OCI-LY1 (cell line): ENCODE measurements at regions not wholly inside any gene's neighbourhood (a gene's known extent, or its start where the extent isn't known, plus 50 kb on each side); places are given as distances from the start of the nearest gene placed in this dataset.

Experiments
- EZH2 ChIP-seq: fragments of 200-600 bp; sonication (generic), shearing (Covaris generic); IDR thresholded peaks from 2 replicates; pipeline ENCODE4 v1.8.0; 2017; ENCODE audit warnings: borderline replicate concordance, mixed run types, mild to moderate bottlenecking, antibody characterized with exemption, low read length, moderate library complexity, mixed read lengths
- TF ChIP-seq, protein P1 (sequence below): fragments of 200-600 bp; sonication (generic), shearing (Covaris generic); IDR thresholded peaks from 2 replicates; pipeline ENCODE4 v1.5.1; 2017; ENCODE audit warnings: mild to moderate bottlenecking, antibody characterized with exemption, low read length, moderate library complexity, mixed read lengths

DNA sequence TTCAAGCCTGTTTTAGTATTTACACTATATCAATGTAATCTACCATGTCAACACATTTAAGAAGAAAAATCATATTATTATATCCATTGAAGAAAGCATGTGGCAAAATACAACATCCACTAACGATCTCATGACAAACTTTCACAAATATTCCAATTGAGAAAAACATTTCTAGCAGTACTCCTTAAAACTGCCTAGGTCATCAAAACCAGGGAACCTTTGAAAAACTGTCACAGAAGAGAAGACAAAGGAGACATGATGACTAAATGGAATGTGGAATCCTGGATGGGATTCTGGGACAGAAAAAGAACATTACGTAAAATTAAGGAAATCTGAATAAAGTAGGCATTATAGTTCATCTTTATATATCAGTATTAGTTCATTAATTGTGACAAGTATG, 1091.3 kb upstream of the CDH6 start:
- TF ChIP-seq, protein P1, sequence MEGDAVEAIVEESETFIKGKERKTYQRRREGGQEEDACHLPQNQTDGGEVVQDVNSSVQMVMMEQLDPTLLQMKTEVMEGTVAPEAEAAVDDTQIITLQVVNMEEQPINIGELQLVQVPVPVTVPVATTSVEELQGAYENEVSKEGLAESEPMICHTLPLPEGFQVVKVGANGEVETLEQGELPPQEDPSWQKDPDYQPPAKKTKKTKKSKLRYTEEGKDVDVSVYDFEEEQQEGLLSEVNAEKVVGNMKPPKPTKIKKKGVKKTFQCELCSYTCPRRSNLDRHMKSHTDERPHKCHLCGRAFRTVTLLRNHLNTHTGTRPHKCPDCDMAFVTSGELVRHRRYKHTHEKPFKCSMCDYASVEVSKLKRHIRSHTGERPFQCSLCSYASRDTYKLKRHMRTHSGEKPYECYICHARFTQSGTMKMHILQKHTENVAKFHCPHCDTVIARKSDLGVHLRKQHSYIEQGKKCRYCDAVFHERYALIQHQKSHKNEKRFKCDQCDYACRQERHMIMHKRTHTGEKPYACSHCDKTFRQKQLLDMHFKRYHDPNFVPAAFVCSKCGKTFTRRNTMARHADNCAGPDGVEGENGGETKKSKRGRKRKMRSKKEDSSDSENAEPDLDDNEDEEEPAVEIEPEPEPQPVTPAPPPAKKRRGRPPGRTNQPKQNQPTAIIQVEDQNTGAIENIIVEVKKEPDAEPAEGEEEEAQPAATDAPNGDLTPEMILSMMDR = no peak
- no peak for TF ChIP-seq EZH2
